Fibroblast of gingiva (primary cell): ENCODE measurements at regions not wholly inside any gene's neighbourhood (a gene's known extent, or its start where the extent isn't known, plus 50 kb on each side); places are given as distances from the start of the nearest gene placed in this dataset.
A peak's percentile ranks its signal among the peaks of the same experiment; 100 is the strongest.
"Not testable (repeated sequence)": the region's sequence is repeated elsewhere in the genome, so short reads cannot be mapped to it uniquely, and the experiment has no call there.

ENCODE experiments used
- DNase-seq: peaks from one replicate; pipeline ENCODE4 v3.0.0-alpha.2; 2011; ENCODE audit warnings: low read depth

DNA sequence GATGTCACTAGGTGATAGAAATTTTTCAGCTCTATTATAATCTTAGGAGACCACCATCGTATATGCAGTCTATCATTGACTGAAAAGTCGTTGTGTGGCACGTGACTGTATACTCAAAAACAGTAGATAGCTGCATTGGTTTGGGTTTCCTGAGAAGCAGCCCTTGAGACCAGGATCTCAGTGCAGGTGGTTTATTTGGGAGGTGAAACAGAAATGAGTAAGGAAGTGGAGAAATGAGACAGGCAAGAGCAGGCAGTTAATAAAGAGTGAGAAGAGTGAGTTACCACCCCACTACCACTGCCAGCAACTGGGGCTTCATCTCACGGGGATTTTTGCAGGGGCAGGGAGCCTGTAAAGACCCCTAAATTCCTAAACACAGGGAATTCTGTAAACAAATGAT is 221.0 kb downstream of the SHQ1 start:
- no peak for DNase-seq

DNA sequence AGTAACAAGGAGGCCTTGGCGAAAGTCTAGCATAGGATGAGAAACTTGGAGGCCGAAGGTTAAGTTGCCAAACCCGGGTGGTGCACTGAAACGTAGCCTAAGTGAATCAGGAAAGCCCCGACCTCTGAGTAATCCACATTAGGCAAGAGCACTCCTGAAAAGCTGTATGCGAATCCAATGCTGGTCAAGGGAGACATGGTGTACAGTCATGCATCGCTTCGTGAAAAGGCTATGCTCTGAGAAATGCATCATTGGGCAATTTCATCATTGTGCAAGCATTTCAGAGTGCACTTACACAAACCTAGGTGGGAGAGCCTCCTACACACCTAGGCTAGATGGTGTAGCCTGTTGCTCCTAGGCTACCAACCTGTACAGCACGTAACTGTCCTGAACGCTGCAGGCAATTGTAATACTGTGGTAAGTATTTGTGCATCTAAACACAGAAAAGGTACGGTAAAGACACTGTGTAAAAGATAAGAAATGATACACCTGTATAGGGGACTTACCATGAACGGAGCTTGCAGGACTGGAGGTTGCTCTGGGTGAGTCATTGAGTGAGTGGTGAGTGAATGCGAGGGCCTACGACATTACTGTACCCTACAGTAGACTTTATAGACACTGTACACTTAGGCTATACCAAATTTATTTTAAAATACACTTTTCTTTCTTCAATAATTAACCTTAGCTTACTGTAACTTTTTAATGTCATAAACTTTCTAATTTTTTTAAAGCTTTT is 222.5 kb downstream of the SHQ1 start:
- peak; percentile 91 for DNase-seq

GRCh38 chr3:72624656-72625055 is 223.6 kb downstream of the SHQ1 start:
- no peak for DNase-seq

DNA sequence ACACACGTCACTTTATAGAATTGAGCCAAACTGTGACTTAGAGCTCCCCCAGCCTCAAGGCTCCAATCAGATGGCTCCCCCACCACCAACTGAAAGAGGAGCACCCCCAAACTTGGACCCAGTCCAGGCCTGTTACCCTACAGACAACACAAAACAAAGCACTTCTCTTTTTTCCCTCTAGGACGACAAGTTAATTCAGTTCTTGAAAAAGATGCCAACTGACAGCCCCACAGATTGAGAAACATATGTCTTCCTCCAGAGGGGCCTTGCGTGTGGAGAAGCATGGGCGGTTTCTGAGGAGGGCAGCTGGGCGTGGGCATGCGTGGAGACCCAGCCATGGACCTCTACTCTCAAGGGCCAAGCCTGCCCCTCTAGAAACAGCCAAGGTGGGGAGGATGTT is 229.5 kb downstream of the SHQ1 start:
- DNase-seq = no peak

DNA sequence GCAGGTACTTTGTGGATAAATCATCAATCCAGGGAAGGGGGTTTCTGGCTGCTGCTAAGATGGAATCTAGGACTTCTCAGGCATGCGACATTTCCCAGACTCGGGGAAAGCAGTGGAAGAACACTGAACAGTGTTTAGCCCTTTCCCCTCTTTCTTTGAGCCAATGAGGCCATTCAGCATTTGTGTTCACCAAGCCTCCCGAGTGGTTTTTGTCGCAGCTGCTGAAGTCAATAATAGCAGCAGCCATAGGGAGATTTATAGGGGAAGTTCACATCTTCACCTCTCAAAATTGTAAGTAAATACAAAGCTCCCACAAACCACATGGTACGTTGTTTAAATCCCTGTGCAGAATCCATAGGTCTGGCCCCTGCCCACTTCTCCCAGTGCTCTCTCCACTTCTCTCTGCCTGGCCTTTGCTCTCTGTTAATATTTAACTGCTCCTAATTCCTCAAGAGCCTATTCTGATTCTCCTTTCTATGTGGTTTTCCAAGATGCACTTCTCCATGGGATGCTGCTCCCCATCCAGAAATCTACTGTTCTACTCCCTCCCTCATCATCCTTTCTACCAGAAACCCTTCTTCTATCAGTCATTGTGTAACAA is 230.7 kb downstream of the SHQ1 start:
- DNase-seq = no peak

GRCh38 chr3:72615776-72616175 is 232.5 kb downstream of the SHQ1 start:
- no peak for DNase-seq

DNA sequence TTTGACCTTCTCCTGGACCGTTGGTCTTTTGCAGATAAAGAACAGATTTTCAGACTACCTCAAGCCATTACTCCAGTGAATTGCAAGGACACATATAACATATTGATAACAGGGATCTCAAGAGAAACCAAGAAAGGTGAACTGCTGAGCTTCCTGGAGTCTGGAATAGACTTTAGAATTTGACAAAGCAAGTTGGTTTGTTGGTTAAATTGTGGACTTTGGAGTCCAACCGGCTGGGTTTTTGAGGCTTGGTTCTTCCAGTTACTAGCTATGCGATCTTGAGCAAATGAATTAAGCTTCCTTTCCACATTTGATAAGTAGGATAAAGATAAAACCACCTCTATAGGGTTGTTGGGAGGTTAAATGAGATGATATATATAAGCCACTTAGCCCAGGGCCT is 233.1 kb downstream of the SHQ1 start:
- no peak for DNase-seq

GRCh38 chr3:72614394-72615074 is 233.7 kb downstream of the SHQ1 start:
- no peak for DNase-seq

DNA sequence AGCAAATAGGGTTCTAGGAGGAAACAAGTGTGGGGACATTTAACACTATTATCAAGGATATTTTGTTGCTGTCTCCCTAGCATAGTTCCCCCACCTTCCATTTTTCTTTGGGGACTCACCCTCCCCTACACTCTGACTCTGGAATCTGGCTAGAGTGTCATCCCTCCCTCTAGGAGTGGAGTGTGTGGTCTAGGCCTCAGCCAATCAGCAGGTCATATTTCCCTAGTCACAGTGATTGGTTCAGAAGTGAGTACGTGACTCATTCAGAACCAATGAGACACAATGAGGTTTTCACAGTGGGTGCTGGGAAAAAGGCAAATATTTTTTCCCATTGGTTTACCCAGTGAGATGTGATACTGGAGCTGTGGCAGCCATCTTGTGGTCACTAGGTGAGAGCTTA is 234.4 kb downstream of the SHQ1 start:
- no peak for DNase-seq

DNA sequence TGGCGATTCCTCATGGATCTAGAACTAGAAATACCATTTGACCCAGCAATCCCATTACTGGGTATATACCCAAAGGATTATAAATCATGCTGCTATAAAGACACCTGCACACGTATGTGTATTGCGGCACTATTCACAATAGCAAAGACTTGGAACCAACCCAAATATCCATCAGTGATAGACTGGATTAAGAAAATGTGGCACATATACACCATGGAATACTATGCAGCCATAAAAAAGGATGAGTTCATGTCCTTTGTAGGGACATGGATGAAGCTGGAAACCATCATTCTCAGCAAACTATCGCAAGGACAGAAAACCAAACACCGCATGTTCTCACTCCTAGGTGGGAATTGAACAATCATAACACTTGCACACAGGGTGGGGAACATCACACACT is 239.1 kb downstream of the SHQ1 start:
- not testable (repeated sequence) for DNase-seq

- DNase-seq = no peak
These were observed 242.0 kb downstream of the SHQ1 start for GRCh38 chr3:72606005-72606800.

GRCh38 chr3:72604328-72604727 is 243.9 kb downstream of the SHQ1 start:
- DNase-seq = no peak

GRCh38 chr3:72601983-72602750 is 246.1 kb downstream of the SHQ1 start:
- no peak for DNase-seq

DNA sequence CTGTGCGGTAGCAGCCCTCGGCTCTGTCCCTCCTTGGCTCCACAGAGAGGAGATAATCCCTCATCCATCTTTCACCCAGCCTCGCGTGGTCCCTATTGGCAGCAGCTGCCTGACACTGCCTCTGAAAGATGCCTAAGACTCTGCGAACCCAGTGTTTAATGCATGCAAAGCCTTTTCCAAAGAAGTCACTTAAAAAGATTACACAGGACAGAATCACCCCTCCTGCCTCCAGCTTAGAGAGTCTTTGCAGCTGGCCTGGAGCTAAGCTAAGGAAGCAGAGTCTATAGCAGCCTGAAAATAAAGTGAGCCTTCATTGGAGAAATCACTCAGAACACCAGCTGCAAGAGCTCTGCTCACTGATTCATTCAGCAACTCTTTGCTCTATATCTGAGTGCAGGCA is 247.2 kb downstream of the SHQ1 start:
- no peak for DNase-seq

DNA sequence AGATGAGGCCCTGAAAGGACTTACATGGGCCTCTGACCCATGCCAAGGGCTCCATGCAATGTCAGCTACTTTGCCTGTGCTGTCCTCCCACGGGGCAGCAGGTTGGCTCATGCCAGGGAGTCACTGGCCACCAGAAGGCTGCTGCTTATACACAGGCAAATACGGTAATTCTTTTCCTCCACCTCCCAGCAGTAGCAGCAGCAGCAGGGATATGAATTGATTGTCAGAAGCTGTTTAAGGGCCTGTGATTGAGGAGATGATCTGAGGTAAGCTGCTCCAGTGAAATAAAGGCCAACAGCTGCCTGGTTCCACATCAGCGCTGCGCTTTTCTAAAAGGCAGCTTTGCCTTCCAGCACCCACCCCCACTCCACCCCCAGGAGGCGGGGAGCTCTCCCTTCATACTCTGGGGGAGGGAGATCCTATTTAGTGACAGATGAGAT is 250.5 kb downstream of the SHQ1 start:
- DNase-seq = peak; percentile 43

GRCh38 chr3:72597043-72597442 is 251.2 kb downstream of the SHQ1 start:
- DNase-seq = no peak

- no peak for DNase-seq
These were observed 252.2 kb downstream of the SHQ1 start for GRCh38 chr3:72595927-72596610.

DNA sequence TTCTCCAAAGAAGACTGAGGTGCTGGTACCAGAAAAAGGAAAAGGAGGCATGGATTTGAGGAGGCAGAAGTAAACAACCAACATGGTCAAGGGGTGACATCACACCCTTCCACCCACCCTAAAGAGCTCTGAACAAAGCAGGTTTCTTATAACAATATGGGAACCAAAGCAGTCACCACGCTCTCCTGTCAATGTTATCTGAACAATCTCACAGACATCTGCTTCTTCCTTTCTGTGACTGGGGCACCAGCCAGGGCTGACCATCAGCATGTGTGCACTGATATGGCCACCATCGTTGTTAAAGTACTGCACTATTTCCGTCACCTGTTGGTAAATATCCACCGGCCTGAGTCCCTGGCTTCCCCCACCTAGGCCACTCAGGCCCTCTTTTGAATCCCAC is 252.9 kb downstream of the SHQ1 start:
- DNase-seq = no peak

- DNase-seq = no peak
These were observed 253.5 kb downstream of the SHQ1 start for GRCh38 chr3:72594615-72595215.

GRCh38 chr3:72593881-72594397 is 254.3 kb downstream of the SHQ1 start:
- DNase-seq = no peak
